ENCODE measurements at regions not wholly inside any gene's neighbourhood (a gene's known extent, or its start where the extent isn't known, plus 50 kb on each side); places are given as distances from the start of the nearest gene placed in this dataset.

GRCh38 chr3:64870876-64871646, 183.3 kb upstream of the ADAMTS9 start:
- DNase-seq (ENCODE audit: low read depth, low spot score) (no peak), ATAC-seq (no peak)
- no peaks in the 10 kb centered on the region for H3K9me2 ChIP-seq (ENCODE audit: insufficient read depth)
- no peak overlapping the region for H3K9ac ChIP-seq (ENCODE audit: low read length)
- ChIA-PET CTCF (no interaction called here), RAD21 (ENCODE audit: low non-redundant PET in 1 of 2, low total read pairs in 2 of 2, uncharacterized antibody in 2 of 2, unreplicated experiment in 2 of 2) (no interaction called here), POLR2A (no interaction called here)
- H3K27me3 ChIP-seq (ENCODE audit: insufficient read depth, low read length) = 0 out of 2 replicates have a peak, but pooled peaks cover 7% of the 10 kb centered on the region
- no peak for TF ChIP-seq ZBTB33 (IDR thresholded peaks at IDR 0.05; ENCODE audit: extremely low read depth, insufficient replicate concordance, low read length)
- no peak for TF ChIP-seq ZNF274 (IDR thresholded peaks at IDR 0.05; ENCODE audit: low read depth, low read length)
- no peak for TF ChIP-seq CBX3 (IDR thresholded peaks at IDR 0.05; ENCODE audit: low read depth)
- no peak for TF ChIP-seq EZH2phosphoT487 (IDR thresholded peaks at IDR 0.05; ENCODE audit: borderline replicate concordance)
- no peak for TF ChIP-seq POLR2A (IDR thresholded peaks at IDR 0.05; ENCODE audit: borderline replicate concordance, extremely low read depth, insufficient read depth, insufficient read length)
- no peak for TF ChIP-seq JUND (IDR thresholded peaks at IDR 0.05)
- TF ChIP-seq TCF7L2 (IDR thresholded peaks at IDR 0.05; ENCODE audit: borderline replicate concordance, extremely low read depth, insufficient read depth, insufficient read length) = no peak
- no peak for TF ChIP-seq ZFX (IDR thresholded peaks at IDR 0.05)
- no peak for TF ChIP-seq YY1 (IDR thresholded peaks at IDR 0.05; ENCODE audit: extremely low read depth, insufficient replicate concordance, low read depth, low read length)
- no peak for TF ChIP-seq ATF3 (IDR thresholded peaks at IDR 0.05)
- no peak for TF ChIP-seq FOSL1 (IDR thresholded peaks at IDR 0.05; ENCODE audit: low read depth)
- no peak overlapping the region for H3K27ac ChIP-seq (ENCODE audit: low read depth, low read length)
- intact Hi-C loops (cut with micrococcal nuclease) = no loop called here
- no peaks in the 10 kb centered on the region for H3K36me3 ChIP-seq (ENCODE audit: control insufficient read depth in 1 of 2, insufficient read depth in 2 of 2, low read length in 2 of 2)
- H2AFZ ChIP-seq (ENCODE audit: low read depth, low read length, poor library complexity, severe bottlenecking) = no peak overlapping the region
- no peaks in the 10 kb centered on the region for H3K79me2 ChIP-seq (ENCODE audit: insufficient read depth, low read length)
- BruUV-seq (replicated peaks) = no TSS peak
- no peaks in the 10 kb centered on the region for H4K20me1 ChIP-seq (ENCODE audit: insufficient read depth)
- no peaks in the 10 kb centered on the region for H3K9me3 ChIP-seq (ENCODE audit: control insufficient read depth in 1 of 2, insufficient read depth in 1 of 2, low read depth in 1 of 2, low read length in 2 of 2)
- H3K4me2 ChIP-seq (ENCODE audit: low read length) = no peak overlapping the region
- H3K4me1 ChIP-seq (ENCODE audit: control insufficient read depth in 1 of 2, insufficient read depth in 2 of 2, low read length in 2 of 2) = no peaks in the 10 kb centered on the region
- no peak overlapping the region for H3K4me3 ChIP-seq (replicated peaks in 1 of 2; ENCODE audit: low read depth in 1 of 2, low read length in 2 of 2)
